Neural crest cell (in vitro differentiated cells): ENCODE measurements at regions not wholly inside any gene's neighbourhood (a gene's known extent, or its start where the extent isn't known, plus 50 kb on each side); places are given as distances from the start of the nearest gene placed in this dataset.

Experiments used
- DNase-seq: peaks from one replicate; pipeline ENCODE4 v3.0.0; 2021; ENCODE audit warnings: low read depth, mixed read lengths, low spot score
- H3K27ac Mint-ChIP-seq: one replicate; pipeline ENCODE4 v1.8.0; 2021; ENCODE audit warnings: mild to moderate bottlenecking, mixed read lengths; ENCODE audit not compliant: unreplicated experiment
- H3K27me3 Mint-ChIP-seq: 2 replicates; pipeline ENCODE4 v1.8.0; 2021; ENCODE audit warnings: low read depth, mild to moderate bottlenecking, mixed read lengths
- H3K36me3 Mint-ChIP-seq: 2 replicates; pipeline ENCODE4 v1.8.0; 2021; ENCODE audit warnings: low read depth, mild to moderate bottlenecking, mixed read lengths
- H3K4me1 Mint-ChIP-seq: 2 replicates; pipeline ENCODE4 v1.8.0; 2021; ENCODE audit warnings: mixed read lengths
- H3K4me3 Mint-ChIP-seq: one replicate; pipeline ENCODE4 v1.8.0; 2021; ENCODE audit warnings: mild to moderate bottlenecking, mixed read lengths
- H3K9me3 Mint-ChIP-seq: 2 replicates; pipeline ENCODE4 v1.8.0; 2021; ENCODE audit warnings: mixed read lengths
- TF ChIP-seq, protein P1 (sequence below): fragments of 200-600 bp; sonication (generic); conservative IDR thresholded peaks from 2 replicates; pipeline ENCODE4 v1.5.0; 2021; ENCODE audit warnings: antibody characterized with exemption, mild to moderate bottlenecking

DNA sequence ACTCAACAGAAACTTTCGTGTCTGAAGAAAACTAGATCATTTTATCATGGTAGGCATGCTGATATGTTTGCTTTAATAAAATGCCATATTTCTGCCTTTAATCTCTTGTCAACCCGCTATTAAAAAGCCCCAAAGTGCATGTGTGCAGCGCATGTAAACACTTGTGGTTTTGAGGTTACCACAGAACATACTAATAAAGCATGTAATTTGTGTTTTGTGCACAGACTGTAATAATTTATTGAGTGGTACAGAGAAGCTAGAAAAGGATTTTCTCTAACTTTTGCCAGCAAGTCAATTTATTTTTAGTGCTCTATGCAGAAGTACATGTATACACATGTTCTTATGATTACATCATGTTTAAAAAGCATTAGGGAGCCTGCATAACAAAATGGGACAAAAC, 349.9 kb upstream of the SLC35B3 start:
- H3K36me3 Mint-ChIP-seq, result no peaks in the 10 kb centered on the region
- TF ChIP-seq, protein P1, sequence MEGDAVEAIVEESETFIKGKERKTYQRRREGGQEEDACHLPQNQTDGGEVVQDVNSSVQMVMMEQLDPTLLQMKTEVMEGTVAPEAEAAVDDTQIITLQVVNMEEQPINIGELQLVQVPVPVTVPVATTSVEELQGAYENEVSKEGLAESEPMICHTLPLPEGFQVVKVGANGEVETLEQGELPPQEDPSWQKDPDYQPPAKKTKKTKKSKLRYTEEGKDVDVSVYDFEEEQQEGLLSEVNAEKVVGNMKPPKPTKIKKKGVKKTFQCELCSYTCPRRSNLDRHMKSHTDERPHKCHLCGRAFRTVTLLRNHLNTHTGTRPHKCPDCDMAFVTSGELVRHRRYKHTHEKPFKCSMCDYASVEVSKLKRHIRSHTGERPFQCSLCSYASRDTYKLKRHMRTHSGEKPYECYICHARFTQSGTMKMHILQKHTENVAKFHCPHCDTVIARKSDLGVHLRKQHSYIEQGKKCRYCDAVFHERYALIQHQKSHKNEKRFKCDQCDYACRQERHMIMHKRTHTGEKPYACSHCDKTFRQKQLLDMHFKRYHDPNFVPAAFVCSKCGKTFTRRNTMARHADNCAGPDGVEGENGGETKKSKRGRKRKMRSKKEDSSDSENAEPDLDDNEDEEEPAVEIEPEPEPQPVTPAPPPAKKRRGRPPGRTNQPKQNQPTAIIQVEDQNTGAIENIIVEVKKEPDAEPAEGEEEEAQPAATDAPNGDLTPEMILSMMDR, result no peak

DNA sequence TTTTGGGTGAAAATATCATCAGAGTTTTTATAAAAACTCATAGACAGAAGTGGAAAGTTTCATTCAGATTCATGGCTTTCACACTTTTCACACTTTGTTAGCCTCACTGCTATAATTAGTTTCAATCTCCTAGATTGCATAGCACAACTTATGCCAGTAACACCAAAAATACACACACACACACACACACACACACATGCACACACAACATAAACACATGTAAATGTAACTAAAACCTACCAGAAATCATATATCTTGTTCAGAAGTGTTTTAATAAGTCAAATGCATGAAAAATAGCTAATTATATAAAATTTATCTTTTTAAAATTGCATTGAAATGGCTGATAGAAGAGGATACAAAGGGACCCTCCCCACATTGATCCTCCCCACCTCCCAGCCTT, 347.8 kb upstream of the SLC35B3 start:
- TF ChIP-seq, protein P1, result no peak
- Mint-ChIP-seq H3K4me3 (no peak overlapping the region), H3K4me1 (no peaks in the 10 kb centered on the region), H3K36me3 (no peaks in the 10 kb centered on the region), H3K27me3 (no peaks in the 10 kb centered on the region), H3K27ac (no peak overlapping the region), H3K9me3 (no peaks in the 10 kb centered on the region)
- DNase-seq, result no peak

More for the DNA sequence above, 349.9 kb upstream of the SLC35B3 start:
- Mint-ChIP-seq H3K27me3 (no peaks in the 10 kb centered on the region), H3K4me1 (no peaks in the 10 kb centered on the region), H3K9me3 (no peaks in the 10 kb centered on the region), H3K4me3 (no peak overlapping the region), H3K27ac (no peak overlapping the region)
- DNase-seq, result no peak

DNA sequence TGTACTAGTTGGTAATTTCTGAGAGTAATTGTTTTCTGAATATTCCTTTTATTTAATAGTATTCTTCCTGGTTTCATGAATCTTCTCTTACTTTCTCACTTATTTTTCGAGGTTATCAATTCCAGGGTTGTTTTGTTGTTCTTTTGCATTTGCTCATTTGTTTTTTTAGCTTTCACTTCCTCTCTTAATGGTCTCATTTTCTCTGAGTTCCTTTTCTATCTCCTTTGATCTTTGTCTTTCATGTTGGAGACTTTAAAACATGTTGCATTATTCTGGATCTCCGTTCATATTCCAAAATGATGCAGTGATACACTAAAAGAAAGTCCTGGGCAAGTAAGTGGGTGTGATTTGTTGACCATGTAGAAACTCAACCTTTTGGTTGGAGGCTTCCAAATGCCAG, 345.3 kb upstream of the SLC35B3 start:
- H3K4me3 Mint-ChIP-seq, result no peak overlapping the region

DNA sequence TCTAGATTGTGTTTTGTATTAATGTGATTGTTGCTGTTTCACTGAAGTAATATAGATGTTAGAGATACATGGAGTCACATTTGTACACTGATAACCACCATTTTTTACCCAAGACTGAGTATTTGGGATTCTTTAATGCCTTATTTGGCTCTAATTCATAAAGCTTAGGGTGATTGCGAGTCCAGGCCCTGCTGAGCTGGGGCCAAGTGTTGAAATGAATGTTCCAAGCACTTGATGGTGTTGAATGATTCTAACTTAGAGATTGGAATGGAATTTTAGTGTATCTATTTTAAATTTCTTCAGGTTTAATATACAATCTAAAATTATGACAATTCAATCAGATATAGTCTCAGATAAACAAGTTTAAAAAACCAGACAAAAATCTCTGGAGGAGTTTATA, 329.4 kb upstream of the SLC35B3 start:
- TF ChIP-seq, protein P1, result no peak
- H3K4me3 Mint-ChIP-seq, result no peak overlapping the region
- peaks cover 2% of the 10 kb centered on the region for H3K9me3 Mint-ChIP-seq
- no peak overlapping the region for H3K27ac Mint-ChIP-seq
- no peaks in the 10 kb centered on the region for H3K27me3 Mint-ChIP-seq
- H3K36me3 Mint-ChIP-seq, result no peaks in the 10 kb centered on the region
- no peak for DNase-seq
- no peaks in the 10 kb centered on the region for H3K4me1 Mint-ChIP-seq

More for the DNA sequence above, 345.3 kb upstream of the SLC35B3 start:
- no peaks in the 10 kb centered on the region for H3K4me1 Mint-ChIP-seq
- H3K9me3 Mint-ChIP-seq, result no peaks in the 10 kb centered on the region
- peaks cover 3% of the 10 kb centered on the region for H3K36me3 Mint-ChIP-seq
- H3K27ac Mint-ChIP-seq, result no peak overlapping the region
- DNase-seq, result no peak
- TF ChIP-seq, protein P1, result no peak
- no peaks in the 10 kb centered on the region for H3K27me3 Mint-ChIP-seq

DNA sequence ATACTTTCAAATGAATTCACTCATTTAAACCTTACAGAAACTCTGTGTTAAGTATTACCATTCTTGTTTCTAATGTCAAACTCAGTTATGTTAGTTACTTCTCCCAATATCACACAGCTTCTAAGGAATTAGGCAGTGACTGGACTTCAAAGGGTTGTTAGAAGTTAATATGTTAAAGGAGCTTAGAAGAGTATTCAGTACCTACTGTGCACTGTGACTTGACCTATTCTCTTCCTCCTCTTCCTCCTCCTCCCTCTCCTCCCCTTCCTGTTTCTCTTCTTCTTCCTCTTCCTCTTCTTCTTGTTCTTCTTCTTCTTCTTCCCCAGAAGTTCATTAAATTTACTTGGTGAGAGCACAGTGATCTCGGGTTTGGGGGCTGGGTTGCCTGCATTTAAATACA, 325.6 kb upstream of the SLC35B3 start:
- H3K9me3 Mint-ChIP-seq, result peaks cover 5% of the 10 kb centered on the region
- H3K4me1 Mint-ChIP-seq, result no peaks in the 10 kb centered on the region
- TF ChIP-seq, protein P1, result no peak
- DNase-seq, result no peak
- H3K4me3 Mint-ChIP-seq, result no peak overlapping the region
- H3K27ac Mint-ChIP-seq, result no peak overlapping the region
- no peaks in the 10 kb centered on the region for H3K27me3 Mint-ChIP-seq
- no peaks in the 10 kb centered on the region for H3K36me3 Mint-ChIP-seq

DNA sequence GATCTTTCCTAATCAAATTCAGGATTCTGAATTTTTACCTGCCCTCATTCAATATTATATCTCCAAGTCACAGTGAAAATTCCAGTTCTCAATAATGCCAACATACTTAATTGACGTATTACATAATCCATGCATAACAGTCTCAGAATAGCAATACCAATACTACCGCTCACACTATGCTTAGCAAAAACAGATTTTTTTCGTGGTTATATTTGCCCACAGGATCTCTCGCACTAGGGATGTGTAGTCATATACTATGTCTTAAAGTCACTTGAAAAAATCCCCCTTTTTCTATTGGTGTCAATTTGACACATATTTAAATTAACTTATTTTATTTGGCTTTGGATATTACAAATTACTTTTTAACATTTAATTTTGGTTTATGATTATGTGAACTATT, 323.1 kb upstream of the SLC35B3 start:
- TF ChIP-seq, protein P1, result no peak
- Mint-ChIP-seq H3K27ac (no peak overlapping the region), H3K9me3 (peaks cover 3% of the 10 kb centered on the region), H3K4me3 (no peak overlapping the region), H3K4me1 (no peaks in the 10 kb centered on the region), H3K36me3 (no peaks in the 10 kb centered on the region), H3K27me3 (no peaks in the 10 kb centered on the region)
- no peak for DNase-seq
